Fibroblast of lung (primary cell): ENCODE measurements at regions not wholly inside any gene's neighbourhood (a gene's known extent, or its start where the extent isn't known, plus 50 kb on each side); places are given as distances from the start of the nearest gene placed in this dataset.

Experiments used
- DNase-seq, 2 donors: peaks; one replicate each; pipeline versions ENCODE4 v3.0.0 to v3.0.0-alpha.2; 2010; ENCODE audit warnings: low read depth in 2 of 2
- H2AFZ ChIP-seq: 2 replicates; pipeline ENCODE4 v1.5.1; 2012; ENCODE audit warnings: low read length, control low read depth, inconsistent platforms
- H3K27ac ChIP-seq: 2 replicates; pipeline ENCODE4 v1.5.1; 2011; ENCODE audit warnings: low read length, control low read depth; ENCODE audit not compliant: insufficient read depth
- H3K27me3 ChIP-seq: 2 replicates; pipeline ENCODE4 v1.5.1; 2011; ENCODE audit warnings: mild to moderate bottlenecking, low read length; ENCODE audit not compliant: control insufficient read depth, insufficient read depth
- H3K36me3 ChIP-seq: 2 replicates; pipeline ENCODE4 v1.5.1; 2011; ENCODE audit warnings: low read length; ENCODE audit not compliant: control insufficient read depth, insufficient read depth
- H3K4me1 ChIP-seq: 2 replicates; pipeline ENCODE4 v1.5.1; 2011; ENCODE audit warnings: low read length; ENCODE audit not compliant: control insufficient read depth, insufficient read depth; ENCODE audit errors: extremely low read depth
- H3K4me2 ChIP-seq: 2 replicates; pipeline ENCODE4 v1.5.1; 2011; ENCODE audit warnings: low read length, control low read depth; ENCODE audit not compliant: insufficient read depth; ENCODE audit errors: extremely low read depth
- H3K4me3 ChIP-seq, 4 experiments: fragments of 200-600 bp in 1 of 4; sonication (generic) in 1 of 4; replicated peaks in 1 of 4; 2 replicates each; pipeline ENCODE4 v1.5.1; 2011 to 2016; ENCODE audit warnings: low read length in 4 of 4, low read depth in 3 of 4, mild to moderate bottlenecking in 3 of 4, control low read depth in 2 of 4, inconsistent platforms in 1 of 4, mixed read lengths in 1 of 4; ENCODE audit not compliant: insufficient read depth in 1 of 4; ENCODE audit errors: control extremely low read depth in 1 of 4
- H3K79me2 ChIP-seq: 2 replicates; pipeline ENCODE4 v1.5.1; 2012; ENCODE audit warnings: mild to moderate bottlenecking, low read length, inconsistent platforms; ENCODE audit not compliant: control insufficient read depth, insufficient read depth
- H3K9ac ChIP-seq: 2 replicates; pipeline ENCODE4 v1.5.1; 2011; ENCODE audit warnings: mild to moderate bottlenecking, low read length, control low read depth; ENCODE audit not compliant: insufficient read depth
- H3K9me3 ChIP-seq: 2 replicates; pipeline ENCODE4 v1.5.1; 2012; ENCODE audit warnings: low read depth, low read length; ENCODE audit not compliant: control insufficient read depth, insufficient read depth
- H4K20me1 ChIP-seq: 2 replicates; pipeline ENCODE4 v1.5.1; 2011; ENCODE audit warnings: low read length; ENCODE audit not compliant: control insufficient read depth, insufficient read depth; ENCODE audit errors: extremely low read depth
- CTCF ChIP-seq, 2 donors: IDR thresholded peaks in 1 of 2; conservative IDR thresholded peaks in 1 of 2; 1 replicate in 1 of 2; 2 replicates in 1 of 2; pipeline ENCODE4 v1.5.1; 2011 to 2012; ENCODE audit warnings: low read length in 2 of 2, control low read depth in 1 of 2, inconsistent platforms in 1 of 2, low read depth in 1 of 2, mild to moderate bottlenecking in 1 of 2
- EZH2 ChIP-seq: IDR thresholded peaks from 2 replicates; pipeline ENCODE4 v1.5.1; 2012; ENCODE audit warnings: low read length, control low read depth, mild to moderate bottlenecking; ENCODE audit errors: missing control alignments

GRCh38 chr5:74187757-74188156 lies 452.8 kb downstream of the ENC1 start:
- no peaks in the 10 kb centered on the region for H3K4me1 ChIP-seq
- no peak overlapping the region for H3K4me2 ChIP-seq
- no peaks in the 10 kb centered on the region for H3K27me3 ChIP-seq
- H3K4me3 ChIP-seq = no peak overlapping the region
- H3K79me2 ChIP-seq = no peaks in the 10 kb centered on the region
- no peaks in the 10 kb centered on the region for H3K36me3 ChIP-seq
- no peaks in the 10 kb centered on the region for H3K9me3 ChIP-seq
- TF ChIP-seq EZH2 (no peak), CTCF (conservative IDR thresholded peaks at IDR 0.05 in 1 of 2, IDR thresholded peaks at IDR 0.05 in 1 of 2; ENCODE audit: low read depth in 1 of 2, low read length in 2 of 2) (no peak)
- no peak overlapping the region for H2AFZ ChIP-seq
- H4K20me1 ChIP-seq = no peaks in the 10 kb centered on the region
- no peak for DNase-seq
- no peak overlapping the region for H3K27ac ChIP-seq
- no peak overlapping the region for H3K9ac ChIP-seq

GRCh38 chr5:74186356-74187315 lies 453.9 kb downstream of the ENC1 start:
- Histone ChIP-seq H3K4me1 (no peaks in the 10 kb centered on the region), H3K27me3 (no peaks in the 10 kb centered on the region), H3K36me3 (no peaks in the 10 kb centered on the region), H3K27ac (no peak overlapping the region), H2AFZ (no peak overlapping the region), H3K4me3 (no peak overlapping the region), H3K9ac (no peak overlapping the region), H3K4me2 (no peak overlapping the region), H3K79me2 (no peaks in the 10 kb centered on the region), H4K20me1 (no peaks in the 10 kb centered on the region), H3K9me3 (no peaks in the 10 kb centered on the region)
- peak in 1 of 2 donors; percentile 95 for DNase-seq
- TF ChIP-seq CTCF (conservative IDR thresholded peaks at IDR 0.05 in 1 of 2, IDR thresholded peaks at IDR 0.05 in 1 of 2; ENCODE audit: low read depth in 1 of 2, low read length in 2 of 2) = no peak
- TF ChIP-seq EZH2 = no peak

GRCh38 chr5:74185599-74185998 lies 454.9 kb downstream of the ENC1 start:
- peak in 1 of 2 donors; percentile 74 for DNase-seq
- TF ChIP-seq CTCF (conservative IDR thresholded peaks at IDR 0.05 in 1 of 2, IDR thresholded peaks at IDR 0.05 in 1 of 2; ENCODE audit: low read depth in 1 of 2, low read length in 2 of 2) (no peak), EZH2 (no peak)
- no peaks in the 10 kb centered on the region for H3K4me1 ChIP-seq

More at GRCh38 chr5:74185599-74185998, 454.9 kb downstream of the ENC1 start:
- Histone ChIP-seq H2AFZ (no peak overlapping the region), H3K4me2 (no peak overlapping the region), H3K36me3 (no peaks in the 10 kb centered on the region), H3K27ac (no peak overlapping the region), H3K9me3 (no peaks in the 10 kb centered on the region), H4K20me1 (no peaks in the 10 kb centered on the region), H3K79me2 (no peaks in the 10 kb centered on the region), H3K27me3 (no peaks in the 10 kb centered on the region), H3K9ac (no peak overlapping the region), H3K4me3 (no peak overlapping the region)
